ENCODE measurements at regions not wholly inside any gene's neighbourhood (a gene's known extent, or its start where the extent isn't known, plus 50 kb on each side); places are given as distances from the start of the nearest gene placed in this dataset.

DNA sequence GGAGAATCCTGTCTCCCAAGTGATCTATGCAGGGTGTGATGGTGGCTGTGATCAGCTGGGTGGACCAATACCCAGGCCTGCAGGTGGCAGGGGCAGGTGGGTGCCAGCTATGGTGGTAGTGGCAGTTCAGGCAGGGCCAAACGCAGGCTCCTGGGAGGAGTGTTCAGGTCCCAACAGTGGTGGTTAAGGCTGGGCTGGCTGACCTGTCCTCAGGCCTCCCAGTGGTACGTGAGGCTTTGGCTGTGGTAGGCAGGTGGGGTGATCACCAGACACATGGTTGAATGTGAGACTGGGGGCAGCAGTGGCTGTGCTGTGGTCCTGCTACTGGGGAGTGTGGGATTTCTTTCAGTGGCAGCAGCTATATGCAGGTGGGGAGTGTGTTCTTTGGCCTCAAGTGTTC, 126.7 kb upstream of the STARD3NL start:
- H3K36me3 Mint-ChIP-seq (ENCODE audit: low read depth), result no peaks in the 10 kb centered on the region
- peaks cover 3% of the 10 kb centered on the region for H3K9me3 Mint-ChIP-seq
- CTCF ChIA-PET, result no interaction called here
- intact Hi-C loops (cut with micrococcal nuclease), result no loop called here
- no peak overlapping the region for H3K27ac Mint-ChIP-seq
- no peaks in the 10 kb centered on the region for H3K4me1 Mint-ChIP-seq (ENCODE audit: low read depth)
- no peak overlapping the region for H3K4me3 Mint-ChIP-seq
- DNase-seq, result no peak
- H3K27me3 Mint-ChIP-seq (ENCODE audit: low read depth), result peaks cover 13% of the 10 kb centered on the region

GRCh38 chr7:38051786-38052185, 126.3 kb upstream of the STARD3NL start:
- no peak for DNase-seq
- H3K4me3 Mint-ChIP-seq, result no peak overlapping the region
- no peaks in the 10 kb centered on the region for H3K4me1 Mint-ChIP-seq (ENCODE audit: low read depth)
- CTCF ChIA-PET, result no interaction called here
- H3K27ac Mint-ChIP-seq, result no peak overlapping the region
- H3K36me3 Mint-ChIP-seq (ENCODE audit: low read depth), result no peaks in the 10 kb centered on the region
- intact Hi-C loops (cut with micrococcal nuclease), result no loop called here
- H3K9me3 Mint-ChIP-seq, result peaks cover 3% of the 10 kb centered on the region
- peaks cover 13% of the 10 kb centered on the region for H3K27me3 Mint-ChIP-seq (ENCODE audit: low read depth)

DNA sequence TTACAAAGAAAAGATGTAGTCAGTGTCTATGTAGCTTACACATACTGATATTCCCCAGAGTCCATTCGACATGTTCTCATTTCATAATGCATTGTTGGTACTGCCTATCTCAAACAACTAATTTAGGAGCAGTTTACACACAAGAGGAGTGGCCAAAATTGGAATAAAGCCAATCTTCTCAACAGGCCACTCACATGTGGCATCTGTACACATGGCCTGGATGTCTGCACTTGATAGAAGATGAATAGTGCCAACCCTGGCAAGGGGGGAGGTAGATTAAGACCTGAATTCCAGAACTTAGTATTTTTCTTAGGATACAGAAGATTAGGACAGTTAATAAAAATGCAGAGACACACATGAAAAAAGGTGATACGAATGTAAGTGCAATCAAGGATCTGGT, 125.3 kb upstream of the STARD3NL start:
- Mint-ChIP-seq H3K4me3 (no peak overlapping the region), H3K36me3 (ENCODE audit: low read depth) (no peaks in the 10 kb centered on the region), H3K27me3 (ENCODE audit: low read depth) (peaks cover 13% of the 10 kb centered on the region), H3K9me3 (peaks cover 3% of the 10 kb centered on the region), H3K4me1 (ENCODE audit: low read depth) (no peaks in the 10 kb centered on the region), H3K27ac (no peak overlapping the region)
- intact Hi-C loops (cut with micrococcal nuclease), result no loop called here
- CTCF ChIA-PET, result no interaction called here
- no peak for DNase-seq

DNA sequence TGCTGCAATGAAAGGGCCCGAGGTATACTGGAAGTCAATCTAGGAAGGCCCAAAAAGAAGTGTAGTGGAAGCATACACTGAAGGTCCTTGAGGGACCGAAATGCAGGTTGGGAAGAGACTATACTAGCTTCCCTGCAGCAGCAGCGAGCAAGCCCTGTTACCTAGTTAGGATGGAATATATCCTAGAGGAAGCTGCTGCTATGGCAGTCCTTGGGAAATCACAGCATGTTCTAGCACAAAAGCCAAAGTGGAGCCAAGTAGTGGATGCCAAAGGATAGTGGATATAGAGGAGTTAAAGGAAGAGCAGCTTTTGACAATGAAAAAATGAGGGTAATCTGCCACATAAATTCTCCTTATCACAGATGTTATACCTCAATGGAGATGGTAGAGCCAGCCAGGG, 123.8 kb upstream of the STARD3NL start:
- H3K27me3 Mint-ChIP-seq (ENCODE audit: low read depth), result peaks cover 13% of the 10 kb centered on the region
- no peak overlapping the region for H3K4me3 Mint-ChIP-seq
- peaks cover 2% of the 10 kb centered on the region for H3K9me3 Mint-ChIP-seq
- DNase-seq, result no peak
- CTCF ChIA-PET, result no interaction called here
- H3K36me3 Mint-ChIP-seq (ENCODE audit: low read depth), result no peaks in the 10 kb centered on the region
- intact Hi-C loops (cut with micrococcal nuclease), result no loop called here
- no peak overlapping the region for H3K27ac Mint-ChIP-seq
- no peaks in the 10 kb centered on the region for H3K4me1 Mint-ChIP-seq (ENCODE audit: low read depth)

DNA sequence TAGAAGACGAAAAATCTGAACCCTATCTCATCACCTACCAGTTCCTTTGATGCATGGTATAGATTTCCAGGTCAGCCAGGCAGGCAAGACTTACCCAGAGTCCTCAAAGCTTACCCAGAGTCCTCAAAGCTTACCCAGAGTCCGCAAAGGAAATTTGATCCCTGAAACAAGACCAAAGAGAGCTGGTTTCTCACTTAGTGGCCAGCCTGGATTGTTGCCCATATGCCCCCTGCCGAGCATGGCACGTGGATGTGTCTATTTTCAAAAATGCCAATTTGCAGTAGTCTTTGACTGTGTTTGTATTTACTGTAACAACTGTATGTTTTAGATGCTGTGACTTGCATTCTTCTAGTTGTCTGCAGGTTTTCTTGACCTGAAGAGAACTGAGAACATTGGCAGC, 120.2 kb upstream of the STARD3NL start:
- no peak for DNase-seq
- H3K4me1 Mint-ChIP-seq (ENCODE audit: low read depth), result no peaks in the 10 kb centered on the region
- no peak overlapping the region for H3K27ac Mint-ChIP-seq
- intact Hi-C loops (cut with micrococcal nuclease), result no loop called here
- CTCF ChIA-PET, result no interaction called here
- H3K27me3 Mint-ChIP-seq (ENCODE audit: low read depth), result peaks cover 4% of the 10 kb centered on the region
- no peaks in the 10 kb centered on the region for H3K9me3 Mint-ChIP-seq
- no peaks in the 10 kb centered on the region for H3K36me3 Mint-ChIP-seq (ENCODE audit: low read depth)
- no peak overlapping the region for H3K4me3 Mint-ChIP-seq

- H3K4me3 Mint-ChIP-seq, result no peak overlapping the region
- no peaks in the 10 kb centered on the region for H3K36me3 Mint-ChIP-seq (ENCODE audit: low read depth)
- H3K27me3 Mint-ChIP-seq (ENCODE audit: low read depth), result no peaks in the 10 kb centered on the region
- no peak overlapping the region for H3K27ac Mint-ChIP-seq
- CTCF ChIA-PET, result interaction anchor here (0.6 kb wide), 1 partner anchor 70 kb away, joined by 3 read pairs; no protein-coding TSS in a partner anchor
- intact Hi-C loops (cut with micrococcal nuclease), result no loop called here
- DNase-seq, result no peak
- H3K4me1 Mint-ChIP-seq (ENCODE audit: low read depth), result no peaks in the 10 kb centered on the region
- H3K9me3 Mint-ChIP-seq, result no peaks in the 10 kb centered on the region
These were observed 117.9 kb upstream of the STARD3NL start for GRCh38 chr7:38060116-38060515.

DNA sequence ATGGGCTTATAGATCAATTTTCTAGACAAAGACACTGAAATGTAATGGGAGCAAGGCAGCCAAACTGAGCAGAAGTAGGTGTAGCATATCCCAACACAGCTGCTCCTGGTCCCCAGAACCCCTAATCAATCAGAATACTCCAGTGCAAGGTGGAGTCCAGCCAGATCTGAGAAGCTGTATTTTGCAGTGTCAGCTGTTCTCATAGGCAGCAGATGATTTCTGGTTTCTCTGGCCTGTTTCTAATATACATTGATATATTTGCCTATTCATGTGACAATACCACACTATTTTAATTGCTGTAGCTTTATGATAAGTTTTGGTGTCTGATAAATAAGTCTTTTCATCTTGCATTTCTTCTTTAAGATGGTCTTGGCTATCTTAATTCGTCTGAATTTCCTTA, 117.4 kb upstream of the STARD3NL start:
- H3K9me3 Mint-ChIP-seq, result no peaks in the 10 kb centered on the region
- no peak overlapping the region for H3K4me3 Mint-ChIP-seq
- no peaks in the 10 kb centered on the region for H3K27me3 Mint-ChIP-seq (ENCODE audit: low read depth)
- H3K36me3 Mint-ChIP-seq (ENCODE audit: low read depth), result no peaks in the 10 kb centered on the region
- CTCF ChIA-PET, result interaction anchor here (0.6 kb wide), 1 partner anchor 69 kb away, joined by 3 read pairs; no protein-coding TSS in a partner anchor
- no peak overlapping the region for H3K27ac Mint-ChIP-seq
- intact Hi-C loops (cut with micrococcal nuclease), result no loop called here
- DNase-seq, result no peak
- H3K4me1 Mint-ChIP-seq (ENCODE audit: low read depth), result no peaks in the 10 kb centered on the region

DNA sequence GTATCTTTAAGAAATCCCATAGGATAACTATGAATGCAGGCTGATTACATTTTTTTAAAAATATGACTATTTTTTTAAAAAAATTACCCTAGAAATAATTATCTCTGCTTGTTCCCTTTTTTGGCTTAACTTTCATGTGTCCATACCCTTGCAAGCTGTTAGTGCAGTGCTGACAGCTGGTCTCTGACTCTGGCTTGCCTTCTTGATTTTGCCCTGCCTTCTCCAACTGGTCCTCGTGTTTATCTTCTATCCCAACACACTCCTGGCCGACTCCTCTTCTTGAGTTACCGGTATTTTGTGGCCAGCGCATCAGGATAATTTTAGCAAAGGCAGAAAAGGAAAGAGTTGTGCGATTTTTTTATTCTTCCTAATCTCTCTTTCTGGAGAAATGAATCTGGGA, 111.7 kb upstream of the STARD3NL start:
- Mint-ChIP-seq H3K27ac (no peak overlapping the region), H3K4me1 (ENCODE audit: low read depth) (no peaks in the 10 kb centered on the region), H3K9me3 (no peaks in the 10 kb centered on the region), H3K4me3 (no peak overlapping the region), H3K36me3 (ENCODE audit: low read depth) (no peaks in the 10 kb centered on the region), H3K27me3 (ENCODE audit: low read depth) (no peaks in the 10 kb centered on the region)
- DNase-seq, result no peak
- intact Hi-C loops (cut with micrococcal nuclease), result no loop called here
- CTCF ChIA-PET, result no interaction called here

- no peak overlapping the region for H3K27ac Mint-ChIP-seq
- no peaks in the 10 kb centered on the region for H3K27me3 Mint-ChIP-seq (ENCODE audit: low read depth)
- no peaks in the 10 kb centered on the region for H3K4me1 Mint-ChIP-seq (ENCODE audit: low read depth)
- no peak for DNase-seq
- H3K9me3 Mint-ChIP-seq, result no peaks in the 10 kb centered on the region
- intact Hi-C loops (cut with micrococcal nuclease), result no loop called here
- no peak overlapping the region for H3K4me3 Mint-ChIP-seq
- H3K36me3 Mint-ChIP-seq (ENCODE audit: low read depth), result no peaks in the 10 kb centered on the region
- CTCF ChIA-PET, result no interaction called here
These were observed 109.6 kb upstream of the STARD3NL start for GRCh38 chr7:38068461-38068860.

DNA sequence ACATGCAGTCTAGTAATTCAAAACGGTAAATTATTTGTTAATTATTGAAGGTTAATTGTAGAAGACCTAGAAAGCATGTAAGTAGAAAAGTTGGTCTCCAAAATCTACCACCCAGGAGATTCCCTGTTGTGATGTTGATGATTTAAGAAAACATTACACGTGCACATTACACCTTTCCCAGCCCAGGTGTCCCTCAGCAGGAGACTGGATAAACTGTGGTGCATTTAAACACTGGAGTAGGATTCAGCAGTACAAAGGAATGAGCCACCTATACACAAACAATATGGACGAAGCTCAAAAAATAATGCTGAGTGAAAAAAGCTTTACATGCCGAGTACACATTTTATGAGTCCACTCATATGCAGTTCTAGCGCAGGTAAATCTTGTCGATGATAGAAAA, 109.0 kb upstream of the STARD3NL start:
- Mint-ChIP-seq H3K27me3 (ENCODE audit: low read depth) (peaks cover 2% of the 10 kb centered on the region), H3K4me3 (no peak overlapping the region)
- intact Hi-C loops (cut with micrococcal nuclease), result no loop called here

DNA sequence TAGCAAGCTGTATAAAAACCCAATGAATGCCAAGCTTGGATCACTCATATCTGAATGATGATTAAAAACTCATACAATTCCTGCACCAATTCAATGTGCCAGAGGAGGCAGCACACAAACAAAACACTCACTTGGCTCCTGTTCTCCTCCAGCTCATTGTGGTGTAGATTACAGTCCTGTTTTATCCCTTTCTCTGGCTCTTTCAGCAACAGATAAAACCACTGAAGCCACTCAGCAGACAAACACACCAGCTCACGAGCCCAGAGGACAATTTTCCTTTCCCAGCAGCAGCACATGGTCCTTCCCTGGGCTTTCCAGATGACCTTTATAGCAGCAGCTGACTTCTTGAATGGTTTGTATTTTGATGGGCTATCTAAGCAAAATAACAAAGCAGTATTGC, 107.3 kb upstream of the STARD3NL start:
- intact Hi-C loops (cut with micrococcal nuclease), result no loop called here
- peaks cover 4% of the 10 kb centered on the region for H3K27me3 Mint-ChIP-seq (ENCODE audit: low read depth)
- no peaks in the 10 kb centered on the region for H3K4me1 Mint-ChIP-seq (ENCODE audit: low read depth)
- H3K27ac Mint-ChIP-seq, result no peak overlapping the region
- H3K4me3 Mint-ChIP-seq, result no peak overlapping the region
- peak; percentile 12 for DNase-seq
- H3K9me3 Mint-ChIP-seq, result no peaks in the 10 kb centered on the region
- no peaks in the 10 kb centered on the region for H3K36me3 Mint-ChIP-seq (ENCODE audit: low read depth)
- CTCF ChIA-PET, result interaction anchor here (1.4 kb wide), 1 partner anchor 8 kb away, joined by 3 read pairs; no protein-coding TSS in a partner anchor

More for the DNA sequence above, 109.0 kb upstream of the STARD3NL start:
- Mint-ChIP-seq H3K9me3 (no peaks in the 10 kb centered on the region), H3K4me1 (ENCODE audit: low read depth) (no peaks in the 10 kb centered on the region), H3K27ac (no peak overlapping the region), H3K36me3 (ENCODE audit: low read depth) (no peaks in the 10 kb centered on the region)
- no peak for DNase-seq
- CTCF ChIA-PET, result no interaction called here

- intact Hi-C loops (cut with micrococcal nuclease), result no loop called here
- H3K4me1 Mint-ChIP-seq (ENCODE audit: low read depth), result no peaks in the 10 kb centered on the region
- H3K27me3 Mint-ChIP-seq (ENCODE audit: low read depth), result peaks cover 17% of the 10 kb centered on the region
- no peak overlapping the region for H3K27ac Mint-ChIP-seq
- DNase-seq, result no peak
- H3K9me3 Mint-ChIP-seq, result peaks cover 5% of the 10 kb centered on the region
- no peaks in the 10 kb centered on the region for H3K36me3 Mint-ChIP-seq (ENCODE audit: low read depth)
- CTCF ChIA-PET, result no interaction called here
- H3K4me3 Mint-ChIP-seq, result no peak overlapping the region
These were observed 91.2 kb upstream of the STARD3NL start for GRCh38 chr7:38086857-38087256.

DNA sequence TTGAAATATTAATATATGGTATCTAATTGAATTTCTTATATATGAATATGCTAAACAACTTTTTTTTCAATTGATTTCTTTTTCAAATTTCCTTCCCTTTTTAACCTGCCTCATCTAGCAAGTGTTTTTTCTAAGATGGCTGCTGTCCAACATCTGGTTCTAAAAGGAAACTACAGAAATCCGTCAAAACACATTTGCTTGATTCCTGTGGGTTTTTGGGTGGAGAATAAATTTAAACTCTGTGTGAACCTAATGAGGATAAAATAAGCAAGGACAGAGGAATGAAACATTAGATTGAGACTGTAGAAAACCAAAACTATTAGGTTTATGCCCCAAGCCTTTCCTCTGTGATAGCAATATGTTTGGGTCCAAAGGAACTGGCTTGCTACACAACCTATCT, 75.5 kb upstream of the STARD3NL start:
- Mint-ChIP-seq H3K4me1 (ENCODE audit: low read depth) (no peaks in the 10 kb centered on the region), H3K9me3 (peaks cover 17% of the 10 kb centered on the region), H3K36me3 (ENCODE audit: low read depth) (no peaks in the 10 kb centered on the region), H3K4me3 (no peak overlapping the region), H3K27ac (no peak overlapping the region), H3K27me3 (ENCODE audit: low read depth) (peaks cover 8% of the 10 kb centered on the region)
- intact Hi-C loops (cut with micrococcal nuclease), result no loop called here
- no peak for DNase-seq
- CTCF ChIA-PET, result no interaction called here

All from activated naive CD4-positive, alpha-beta T cell treated with anti-CD3 and anti-CD28 coated beads for 36 hours (primary cell).